Lung (tissue), 11 donors: ENCODE measurements at regions not wholly inside any gene's neighbourhood (a gene's known extent, or its start where the extent isn't known, plus 50 kb on each side); places are given as distances from the start of the nearest gene placed in this dataset.

Experiments used
- ATAC-seq: fragments of 200-7000 bp; cut with Tn5 transposase; one replicate; pipeline ENCODE4 v1.9.1; 2020; ENCODE audit warnings: moderate number of reproducible peaks; ENCODE audit not compliant: insufficient read depth, low FRiP score
- DNase-seq, 3 donors: peaks; one replicate each; pipeline ENCODE4 v3.0.0-alpha.2; 2013 to 2017
- H3K27ac ChIP-seq, 2 donors: one replicate each; pipeline ENCODE4 v1.5.1; 2013; ENCODE audit warnings: mild to moderate bottlenecking in 2 of 2, moderate library complexity in 2 of 2, control low read depth in 1 of 2, inconsistent platforms in 1 of 2, low read depth in 1 of 2, low read length in 1 of 2
- H3K27me3 ChIP-seq, 3 donors: one replicate each; pipeline ENCODE4 v1.5.1; 2013; ENCODE audit warnings: low read length in 2 of 3; ENCODE audit not compliant: control insufficient read depth in 3 of 3, insufficient read depth in 3 of 3
- H3K36me3 ChIP-seq, 4 donors: one replicate each; pipeline ENCODE4 v1.5.1; 2013; ENCODE audit warnings: low read length in 4 of 4, mild to moderate bottlenecking in 1 of 4, moderate library complexity in 1 of 4; ENCODE audit not compliant: control insufficient read depth in 4 of 4, insufficient read depth in 4 of 4
- H3K4me1 ChIP-seq, 5 donors: one replicate each; pipeline ENCODE4 v1.5.1; 2013; ENCODE audit warnings: low read length in 5 of 5, mild to moderate bottlenecking in 2 of 5, moderate library complexity in 1 of 5; ENCODE audit not compliant: control insufficient read depth in 5 of 5, insufficient read depth in 5 of 5
- H3K4me3 ChIP-seq: one replicate; pipeline ENCODE4 v1.5.1; 2013; ENCODE audit warnings: mild to moderate bottlenecking, control low read depth, moderate library complexity
- H3K9ac ChIP-seq, 2 donors: one replicate each; pipeline ENCODE4 v1.5.1; 2013; ENCODE audit warnings: low read length in 2 of 2, control low read depth in 1 of 2; ENCODE audit not compliant: insufficient read depth in 1 of 2
- H3K9me3 ChIP-seq, 4 donors: one replicate each; pipeline ENCODE4 v1.5.1; 2013; ENCODE audit warnings: low read length in 3 of 4, mild to moderate bottlenecking in 1 of 4, moderate library complexity in 1 of 4; ENCODE audit not compliant: control insufficient read depth in 4 of 4, insufficient read depth in 3 of 4
- CTCF ChIP-seq: IDR thresholded peaks from 2 replicates; pipeline ENCODE4 v1.5.1; 2012; ENCODE audit warnings: mild to moderate bottlenecking; ENCODE audit errors: control extremely low read depth, extremely low read depth
- WGBS, 2 donors: extraction: QIAGEN DNeasy Blood & Tissue Kit; methylation state at CpG; one replicate each; pipeline ENCODE4 v1.1.7; 2013; 5-methylcytosine and 5-hydroxymethylcytosine counted together
- donor health status: control.
- donor health status: control.
- donor health status: Bipolar disorder and iron deficiency.
- donor health status: healthy.
- donor health status: DM: yes; HTN: yes; CAD: no.

DNA sequence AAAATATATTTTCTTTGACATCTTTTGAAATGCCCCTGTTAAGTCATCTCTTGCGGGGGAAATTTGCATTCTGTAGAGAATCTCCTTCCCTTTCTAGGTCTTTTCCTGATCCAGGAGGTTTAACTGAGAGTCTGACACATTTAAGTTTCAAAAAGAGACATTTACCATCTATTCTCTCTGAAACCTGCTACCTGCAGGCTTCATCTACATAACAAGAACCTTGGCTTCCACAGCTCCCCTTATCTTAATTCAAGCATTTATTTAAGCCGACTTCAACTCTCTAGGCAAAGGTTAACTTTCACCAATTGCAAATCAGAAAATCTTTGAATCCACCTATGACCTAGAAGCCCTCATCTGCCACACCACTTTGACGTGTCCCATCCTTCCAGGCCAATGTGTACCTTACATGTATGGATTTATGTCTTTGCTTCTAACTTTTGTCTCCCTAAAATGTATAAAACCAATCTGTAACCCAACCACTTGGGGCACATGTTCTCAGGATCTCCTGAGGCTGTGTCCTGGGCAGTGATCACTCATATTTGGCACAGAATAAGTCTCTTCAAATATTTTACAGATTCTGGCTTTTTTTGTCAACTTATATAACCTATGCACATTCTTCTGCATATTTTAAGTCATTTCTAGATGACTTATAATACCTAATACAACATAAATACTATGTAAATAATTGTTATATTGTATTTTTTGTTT is 666.7 kb downstream of the UTRN start:
- DNase-seq (no peak), ATAC-seq (no peak)
- no peak overlapping the region for H3K27ac ChIP-seq
- 61 to 62% methylated on average over 3 of the region's 3 CpGs for WGBS, 2 donors
- H3K4me1 ChIP-seq = no peaks in the 10 kb centered on the region
- H3K4me3 ChIP-seq = no peak overlapping the region
- H3K36me3 ChIP-seq = no peaks in the 10 kb centered on the region
- H3K9me3 ChIP-seq = peaks cover 0 to 1% (median 0%) of the 10 kb centered on the region in 4 donors
- no peak for TF ChIP-seq CTCF
- H3K9ac ChIP-seq = no peak overlapping the region
- H3K27me3 ChIP-seq = no peaks in the 10 kb centered on the region

DNA sequence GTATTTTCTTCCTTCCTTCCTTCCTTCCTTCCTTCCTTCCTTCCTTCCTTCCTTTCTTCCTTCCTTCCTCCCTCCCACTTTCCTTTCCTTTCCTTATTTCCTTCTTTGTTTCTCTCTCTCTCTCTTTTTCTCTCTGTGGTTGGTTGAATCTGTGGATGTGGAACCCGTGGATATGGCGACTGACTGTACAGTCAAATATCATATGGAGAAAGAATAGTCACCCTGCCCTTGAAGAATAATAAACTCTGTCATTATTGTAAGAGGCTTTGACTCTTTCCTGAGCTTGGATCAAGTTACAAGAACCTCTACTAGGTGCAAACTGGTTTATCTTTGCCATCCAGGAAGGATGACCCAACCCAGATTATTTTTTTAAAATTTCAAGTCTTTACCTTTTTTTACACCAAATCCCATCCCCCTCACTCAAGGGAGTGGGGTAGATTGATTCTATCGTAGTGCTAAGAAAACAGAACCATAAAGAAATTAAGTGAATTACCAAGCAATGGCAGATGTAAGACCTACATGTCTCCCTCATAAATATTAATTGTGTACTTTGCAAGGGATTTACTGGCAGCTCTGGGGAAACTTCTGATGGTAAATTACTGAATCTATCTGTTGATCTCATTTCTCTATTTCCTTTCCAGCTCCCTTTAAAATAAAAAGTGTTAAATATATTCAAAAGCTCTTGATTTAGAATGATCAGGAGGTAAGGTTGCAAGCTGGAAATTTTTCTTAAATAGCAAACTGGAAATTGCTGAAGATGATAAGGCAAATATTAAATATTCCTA is 667.5 kb downstream of the UTRN start:
- H3K9ac ChIP-seq = no peak overlapping the region
- no peaks in the 10 kb centered on the region for H3K4me1 ChIP-seq
- DNase-seq (no peak), ATAC-seq (no peak)
- no peak overlapping the region for H3K4me3 ChIP-seq
- peaks cover 0 to 1% (median 0%) of the 10 kb centered on the region in 4 donors for H3K9me3 ChIP-seq
- no peaks in the 10 kb centered on the region for H3K36me3 ChIP-seq
- H3K27ac ChIP-seq = no peak overlapping the region
- H3K27me3 ChIP-seq = no peaks in the 10 kb centered on the region
- no peak for TF ChIP-seq CTCF
- 87 to 95% methylated on average over 3 of the region's 3 CpGs for WGBS, 2 donors

DNA sequence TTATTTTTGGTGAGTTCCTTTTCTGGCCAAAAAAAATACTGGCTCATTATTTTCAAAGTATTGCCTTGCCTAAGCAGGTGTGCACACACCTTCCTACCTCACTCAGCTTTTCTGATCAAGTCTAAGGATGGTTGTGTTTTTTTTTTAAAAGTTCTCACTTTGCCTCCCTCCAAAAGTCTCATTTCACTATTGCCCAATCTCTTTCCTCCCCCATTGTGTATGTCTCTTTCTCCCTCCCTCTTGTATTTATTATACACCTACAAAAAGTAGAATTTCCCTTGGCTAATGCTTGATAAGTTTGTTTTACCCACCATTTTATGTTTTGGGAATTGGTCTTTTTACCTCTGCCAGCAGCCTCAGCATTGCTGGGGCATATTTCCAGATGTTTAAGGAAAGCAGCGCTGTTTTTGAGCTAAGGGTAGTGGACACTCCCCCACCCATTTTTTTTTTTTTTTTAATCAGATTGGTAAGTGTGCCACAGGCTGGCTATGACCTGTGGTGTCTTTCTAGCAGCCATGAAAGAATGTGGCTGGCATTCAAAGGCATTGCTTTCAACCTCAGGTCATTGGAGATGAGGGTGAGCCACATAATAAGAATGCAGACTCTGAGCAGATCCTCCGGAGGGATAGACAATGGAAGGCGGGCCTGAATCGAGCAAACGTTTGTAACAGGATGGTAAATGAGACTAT is 668.6 kb downstream of the UTRN start:
- DNase-seq = no peak
- WGBS, 2 donors = 69 to 73% methylated on average over 5 of the region's 5 CpGs
- no peaks in the 10 kb centered on the region for H3K4me1 ChIP-seq
- no peak for TF ChIP-seq CTCF
- no peak for ATAC-seq
- no peak overlapping the region for H3K4me3 ChIP-seq
- no peak overlapping the region for H3K9ac ChIP-seq
- H3K36me3 ChIP-seq = no peaks in the 10 kb centered on the region
- peaks cover 0 to 1% (median 0%) of the 10 kb centered on the region in 4 donors for H3K9me3 ChIP-seq
- no peaks in the 10 kb centered on the region for H3K27me3 ChIP-seq
- H3K27ac ChIP-seq = no peak overlapping the region
